T-helper 1 cell treated with Interleukin-12 subunit alpha and Interleukin-12 subunit beta and Interleukin-4 antibody, amounts not matched to agents 30 μg/mL and 1 μg/mL, for 36 hours (primary cell): ENCODE measurements at regions not wholly inside any gene's neighbourhood (a gene's known extent, or its start where the extent isn't known, plus 50 kb on each side); places are given as distances from the start of the nearest gene placed in this dataset.
A peak's percentile ranks its signal among the peaks of the same experiment; 100 is the strongest.

Experiments used
- H3K27ac Mint-ChIP-seq: one replicate; pipeline ENCODE4 v1.8.0; 2021; ENCODE audit warnings: mild to moderate bottlenecking, mixed read lengths
- H3K27me3 Mint-ChIP-seq: one replicate; pipeline ENCODE4 v1.8.0; 2021; ENCODE audit warnings: low read depth, mixed read lengths
- H3K36me3 Mint-ChIP-seq: one replicate; pipeline ENCODE4 v1.8.0; 2021; ENCODE audit warnings: low read depth, mixed read lengths
- H3K4me1 Mint-ChIP-seq: one replicate; pipeline ENCODE4 v1.8.0; 2021; ENCODE audit warnings: low read depth, mixed read lengths
- H3K4me3 Mint-ChIP-seq: one replicate; pipeline ENCODE4 v1.8.0; 2021; ENCODE audit warnings: mild to moderate bottlenecking, moderate library complexity, mixed read lengths
- H3K9me3 Mint-ChIP-seq: one replicate; pipeline ENCODE4 v1.8.0; 2021; ENCODE audit warnings: mixed read lengths

- H3K36me3 Mint-ChIP-seq: peaks cover 52% of the 10 kb centered on the region
- H3K4me3 Mint-ChIP-seq: peak overlapping the region; percentile 70
- H3K27me3 Mint-ChIP-seq: peaks cover 3% of the 10 kb centered on the region
- peak overlapping the region; percentile 95 for H3K27ac Mint-ChIP-seq
- H3K4me1 Mint-ChIP-seq: peaks cover 57% of the 10 kb centered on the region
- H3K9me3 Mint-ChIP-seq: peaks cover 53% of the 10 kb centered on the region
These were observed 227.3 kb downstream of the KTN1 start for GRCh38 chr14:55807053-55807880.

GRCh38 chr14:55807881-55808379, 227.9 kb downstream of the KTN1 start:
- H3K27me3 Mint-ChIP-seq: peaks cover 3% of the 10 kb centered on the region
- peak overlapping the region; percentile 70 for H3K4me3 Mint-ChIP-seq
- H3K9me3 Mint-ChIP-seq: peaks cover 54% of the 10 kb centered on the region
- peaks cover 50% of the 10 kb centered on the region for H3K4me1 Mint-ChIP-seq
- peaks cover 53% of the 10 kb centered on the region for H3K36me3 Mint-ChIP-seq
- H3K27ac Mint-ChIP-seq: peak overlapping the region; percentile 95

DNA sequence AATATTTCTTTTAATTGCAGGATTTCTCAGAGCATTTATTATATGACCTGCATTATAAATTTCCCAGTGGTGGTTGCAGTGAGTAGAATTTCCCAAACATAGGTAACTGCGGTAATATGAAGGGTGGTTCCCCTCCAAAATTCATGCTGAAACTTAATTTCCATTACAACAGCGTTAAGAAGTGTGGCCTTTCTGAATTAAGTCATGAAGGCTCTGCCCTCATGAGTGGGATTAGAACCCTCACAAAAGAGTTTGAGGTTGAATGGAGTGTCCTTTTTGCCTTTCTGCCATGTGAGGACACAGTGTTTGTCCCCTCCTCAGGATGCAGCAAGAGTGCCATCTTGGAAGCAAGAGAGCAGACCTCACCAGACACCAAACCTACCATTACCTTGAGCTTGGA, 233.6 kb downstream of the KTN1 start:
- H3K9me3 Mint-ChIP-seq: peaks cover 56% of the 10 kb centered on the region
- no peak overlapping the region for H3K27ac Mint-ChIP-seq
- H3K4me1 Mint-ChIP-seq: peaks cover 19% of the 10 kb centered on the region
- peaks cover 59% of the 10 kb centered on the region for H3K36me3 Mint-ChIP-seq
- no peak overlapping the region for H3K4me3 Mint-ChIP-seq
- H3K27me3 Mint-ChIP-seq: peaks cover 3% of the 10 kb centered on the region

- H3K9me3 Mint-ChIP-seq: peaks cover 56% of the 10 kb centered on the region
- H3K27ac Mint-ChIP-seq: peak overlapping the region; percentile 41
- H3K4me3 Mint-ChIP-seq: no peak overlapping the region
- peaks cover 59% of the 10 kb centered on the region for H3K36me3 Mint-ChIP-seq
- peaks cover 19% of the 10 kb centered on the region for H3K4me1 Mint-ChIP-seq
- H3K27me3 Mint-ChIP-seq: peaks cover 3% of the 10 kb centered on the region
These were observed 234.1 kb downstream of the KTN1 start for GRCh38 chr14:55814064-55814463.

DNA sequence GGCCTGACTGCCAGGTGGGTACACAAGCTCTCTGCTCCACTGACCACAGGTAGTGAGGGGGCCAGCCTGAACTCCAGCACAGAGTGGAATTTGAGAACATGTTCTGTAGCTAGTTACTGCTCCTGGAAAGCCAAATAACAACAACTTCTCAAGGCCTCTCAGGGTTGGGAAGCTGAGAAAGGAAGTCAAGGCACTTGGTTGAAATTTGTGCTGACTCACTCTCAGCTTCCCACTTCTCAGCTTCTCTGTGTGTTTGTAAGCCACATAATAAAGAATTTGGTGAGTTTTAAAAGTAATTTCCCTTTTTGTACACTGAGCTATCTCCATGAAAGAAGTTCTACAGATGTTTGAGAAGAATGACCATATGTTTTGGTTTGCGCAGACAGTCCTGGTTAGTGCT, 234.9 kb downstream of the KTN1 start:
- Mint-ChIP-seq H3K27ac (no peak overlapping the region), H3K36me3 (peaks cover 55% of the 10 kb centered on the region), H3K9me3 (peaks cover 49% of the 10 kb centered on the region), H3K27me3 (peaks cover 3% of the 10 kb centered on the region), H3K4me3 (no peak overlapping the region), H3K4me1 (peaks cover 19% of the 10 kb centered on the region)

DNA sequence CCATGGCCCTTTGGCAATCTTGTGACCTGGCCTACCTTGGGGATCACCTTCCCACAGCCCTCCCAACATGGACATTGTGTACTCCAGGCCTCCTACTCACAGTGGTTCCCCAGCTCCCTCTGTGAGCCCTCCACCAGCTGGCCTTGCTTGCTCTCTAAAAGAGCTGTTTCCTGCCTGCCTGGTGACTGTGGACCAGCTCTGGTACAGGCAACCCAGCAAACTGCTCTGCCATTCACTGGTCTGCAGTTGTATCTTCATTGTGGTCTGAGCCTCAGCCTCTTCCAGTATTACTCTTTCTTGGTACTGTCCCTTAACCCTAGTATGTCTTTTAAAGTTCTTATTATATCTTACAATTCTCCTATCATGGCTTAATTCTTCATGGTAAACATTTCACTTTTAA, 236.2 kb downstream of the KTN1 start:
- Mint-ChIP-seq H3K27ac (peak overlapping the region; percentile 5), H3K9me3 (peaks cover 36% of the 10 kb centered on the region), H3K4me3 (no peak overlapping the region), H3K27me3 (no peaks in the 10 kb centered on the region), H3K4me1 (peaks cover 18% of the 10 kb centered on the region), H3K36me3 (peaks cover 41% of the 10 kb centered on the region)

DNA sequence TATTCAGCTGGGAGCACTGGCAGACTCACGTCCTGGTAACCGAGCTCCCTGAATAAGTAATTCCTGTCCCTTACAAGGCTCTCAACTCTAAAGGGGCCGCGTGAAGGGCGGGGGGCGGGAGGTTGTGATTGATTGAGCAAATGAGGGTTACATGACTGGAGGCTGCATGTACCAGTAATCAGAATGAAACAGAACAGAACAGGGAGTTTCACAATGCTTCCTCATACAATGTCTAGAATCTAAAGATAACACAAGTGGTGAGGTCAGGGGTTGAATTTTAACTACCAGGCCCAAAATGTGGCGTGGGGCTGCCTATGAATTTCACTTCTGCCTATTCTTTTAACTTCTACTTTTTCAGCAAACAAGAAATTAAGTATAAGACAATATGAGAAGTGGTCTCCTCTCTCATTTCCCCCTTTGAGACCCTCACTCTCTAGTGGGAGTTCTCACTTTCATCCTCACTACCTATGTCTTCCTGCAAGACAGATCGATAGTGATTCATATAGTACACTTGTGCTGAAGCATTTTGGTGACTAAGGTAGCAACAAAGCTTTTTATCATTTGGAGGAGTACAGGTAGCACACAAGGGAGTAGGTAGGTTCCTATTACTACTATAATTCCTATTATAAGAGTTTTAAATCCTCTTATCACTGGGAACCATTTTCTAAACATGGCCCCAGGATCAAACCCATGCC, 239.8 kb downstream of the KTN1 start:
- Mint-ChIP-seq H3K9me3 (peaks cover 15% of the 10 kb centered on the region), H3K36me3 (peaks cover 19% of the 10 kb centered on the region), H3K27me3 (peaks cover 27% of the 10 kb centered on the region), H3K27ac (no peak overlapping the region), H3K4me3 (no peak overlapping the region), H3K4me1 (peaks cover 10% of the 10 kb centered on the region)

- Mint-ChIP-seq H3K36me3 (peaks cover 6% of the 10 kb centered on the region), H3K4me1 (no peaks in the 10 kb centered on the region), H3K27ac (no peak overlapping the region), H3K4me3 (no peak overlapping the region), H3K9me3 (peaks cover 4% of the 10 kb centered on the region), H3K27me3 (peaks cover 42% of the 10 kb centered on the region)
These were observed 242.9 kb downstream of the KTN1 start for GRCh38 chr14:55822906-55823305.

GRCh38 chr14:55832122-55832911, 252.3 kb downstream of the KTN1 start:
- no peaks in the 10 kb centered on the region for H3K9me3 Mint-ChIP-seq
- H3K36me3 Mint-ChIP-seq: peaks cover 2% of the 10 kb centered on the region
- H3K4me1 Mint-ChIP-seq: peaks cover 8% of the 10 kb centered on the region
- peaks cover 18% of the 10 kb centered on the region for H3K27me3 Mint-ChIP-seq
- no peak overlapping the region for H3K4me3 Mint-ChIP-seq
- no peak overlapping the region for H3K27ac Mint-ChIP-seq

- H3K36me3 Mint-ChIP-seq: peaks cover 2% of the 10 kb centered on the region
- H3K4me3 Mint-ChIP-seq: no peak overlapping the region
- H3K27ac Mint-ChIP-seq: no peak overlapping the region
- H3K4me1 Mint-ChIP-seq: peaks cover 8% of the 10 kb centered on the region
- H3K9me3 Mint-ChIP-seq: no peaks in the 10 kb centered on the region
- peaks cover 15% of the 10 kb centered on the region for H3K27me3 Mint-ChIP-seq
These were observed 253.0 kb downstream of the KTN1 start for GRCh38 chr14:55832974-55833373.

GRCh38 chr14:55834390-55834789, 254.4 kb downstream of the KTN1 start:
- Mint-ChIP-seq H3K27ac (no peak overlapping the region), H3K4me3 (no peak overlapping the region), H3K4me1 (peaks cover 8% of the 10 kb centered on the region), H3K36me3 (peaks cover 2% of the 10 kb centered on the region), H3K9me3 (no peaks in the 10 kb centered on the region), H3K27me3 (peaks cover 14% of the 10 kb centered on the region)

DNA sequence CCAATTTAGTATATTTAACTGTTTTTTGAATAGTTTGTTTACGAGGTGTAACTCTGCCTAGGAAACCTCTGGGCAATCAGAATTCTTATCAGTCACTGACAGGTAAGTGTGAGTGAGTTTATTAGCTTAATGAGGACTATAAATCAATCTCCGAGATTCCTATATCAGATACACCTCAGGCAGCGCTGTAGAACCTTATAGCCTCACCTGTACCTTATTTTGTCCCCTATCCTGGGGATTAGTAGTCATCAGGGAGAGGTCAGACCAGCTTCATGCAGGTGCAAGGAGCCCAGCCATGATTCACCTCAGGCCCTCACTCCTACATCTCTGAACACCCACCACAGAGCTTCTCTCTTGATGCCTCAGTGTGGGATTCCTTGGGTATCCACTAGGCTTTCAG, 256.0 kb downstream of the KTN1 start:
- Mint-ChIP-seq H3K4me3 (no peak overlapping the region), H3K36me3 (peaks cover under 1% of the 10 kb centered on the region), H3K4me1 (peaks cover 8% of the 10 kb centered on the region), H3K27ac (no peak overlapping the region), H3K9me3 (no peaks in the 10 kb centered on the region), H3K27me3 (peaks cover 13% of the 10 kb centered on the region)

DNA sequence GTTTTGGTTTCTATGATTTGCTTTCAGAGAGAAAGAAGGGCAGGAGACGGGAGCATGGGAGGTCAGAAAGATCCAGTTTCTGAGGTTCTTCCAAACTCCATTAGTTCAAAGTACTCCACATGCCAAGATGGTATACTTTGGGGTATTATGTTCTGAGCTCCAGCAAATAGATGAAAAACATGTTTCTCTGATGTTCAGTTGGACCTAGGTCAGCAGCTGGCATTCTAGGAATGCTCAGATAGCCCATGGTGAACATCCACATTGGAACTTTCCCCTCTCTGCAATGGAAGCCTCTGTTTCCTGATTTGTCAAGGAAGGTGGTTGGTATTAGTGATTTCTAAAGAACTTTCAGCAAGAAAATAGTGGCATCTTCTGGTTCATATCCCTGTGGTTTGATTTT, 257.5 kb downstream of the KTN1 start:
- H3K4me1 Mint-ChIP-seq: peaks cover 6% of the 10 kb centered on the region
- peaks cover 10% of the 10 kb centered on the region for H3K27me3 Mint-ChIP-seq
- no peak overlapping the region for H3K4me3 Mint-ChIP-seq
- no peaks in the 10 kb centered on the region for H3K9me3 Mint-ChIP-seq
- no peak overlapping the region for H3K27ac Mint-ChIP-seq
- no peaks in the 10 kb centered on the region for H3K36me3 Mint-ChIP-seq

DNA sequence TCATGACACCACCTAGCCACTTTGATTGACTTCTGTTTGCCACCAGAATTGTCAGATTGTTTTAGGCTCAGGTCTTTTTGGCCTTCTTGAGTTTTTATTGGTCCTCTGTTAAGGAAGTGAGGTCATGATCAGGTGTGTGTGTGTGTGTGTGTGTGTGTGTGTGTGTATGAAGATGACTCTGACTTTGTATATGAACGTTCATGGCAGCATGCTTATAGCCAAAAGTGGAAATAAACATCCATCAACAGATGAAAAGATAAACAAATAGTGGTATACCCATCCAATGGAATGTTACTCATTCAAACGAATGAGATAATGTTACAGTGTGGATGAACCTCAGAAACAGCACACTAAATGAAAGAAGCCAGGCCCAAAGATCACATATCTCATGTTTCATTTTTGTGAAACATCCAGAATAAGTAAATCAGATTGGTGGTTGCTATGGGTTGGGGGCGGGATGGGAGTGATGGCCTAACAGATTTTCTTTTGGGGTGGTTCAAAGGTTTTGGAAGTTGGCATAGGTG, 258.6 kb downstream of the KTN1 start:
- Mint-ChIP-seq H3K27ac (no peak overlapping the region), H3K4me3 (no peak overlapping the region), H3K36me3 (no peaks in the 10 kb centered on the region), H3K9me3 (no peaks in the 10 kb centered on the region), H3K4me1 (peaks cover 5% of the 10 kb centered on the region), H3K27me3 (peaks cover 10% of the 10 kb centered on the region)
